Endothelial cell of umbilical vein (primary cell): ENCODE measurements at regions not wholly inside any gene's neighbourhood (a gene's known extent, or its start where the extent isn't known, plus 50 kb on each side); places are given as distances from the start of the nearest gene placed in this dataset.

Experiments
- CTCF ChIP-seq, 2 donors: IDR thresholded peaks; 1 replicate in 1 of 2; 2 replicates in 1 of 2; pipeline ENCODE4 v1.5.1; 2011; ENCODE audit warnings: low read length in 2 of 2, mild to moderate bottlenecking in 2 of 2, moderate library complexity in 2 of 2, control low read depth in 1 of 2, inconsistent platforms in 1 of 2, low read depth in 1 of 2; ENCODE audit not compliant: insufficient read depth in 1 of 2; ENCODE audit errors: extremely low read depth in 1 of 2
- EZH2 ChIP-seq: IDR thresholded peaks from 2 replicates; pipeline ENCODE4 v1.6.1; 2012; ENCODE audit warnings: borderline replicate concordance, low read depth, mild to moderate bottlenecking, moderate library complexity, low read length, inconsistent platforms; ENCODE audit not compliant: severe bottlenecking
- GATA2 ChIP-seq: IDR thresholded peaks from 2 replicates; pipeline ENCODE4 v1.7.0; 2011; ENCODE audit warnings: low read depth, mild to moderate bottlenecking, moderate library complexity, mixed read lengths, low read length; ENCODE audit not compliant: insufficient read length, insufficient read depth
- JUN ChIP-seq: IDR thresholded peaks from 2 replicates; pipeline ENCODE4 v1.6.1; 2011; ENCODE audit warnings: borderline replicate concordance, low read depth; ENCODE audit not compliant: insufficient read length, insufficient read depth
- MYC ChIP-seq: IDR thresholded peaks from one replicate; pipeline ENCODE4 v1.6.1; 2011; ENCODE audit warnings: mild to moderate bottlenecking, low read depth, low read length
- POLR2A ChIP-seq: IDR thresholded peaks from 2 replicates; pipeline ENCODE4 v1.6.1; 2012; ENCODE audit warnings: low read depth, mild to moderate bottlenecking, control low read depth, low read length
- POLR2AphosphoS5 ChIP-seq: IDR thresholded peaks from 2 replicates; pipeline ENCODE4 v1.6.1; 2012; ENCODE audit warnings: low read depth, mild to moderate bottlenecking, control low read depth, low read length, moderate library complexity; ENCODE audit not compliant: insufficient read depth
- TF ChIP-seq, protein P1 (sequence below): IDR thresholded peaks from 2 replicates; pipeline ENCODE4 v1.6.1; 2011; ENCODE audit not compliant: insufficient read depth, insufficient read length

- TF ChIP-seq EZH2 (no peak), CTCF (IDR thresholded peaks at IDR 0.05; ENCODE audit: extremely low read depth in 1 of 2, insufficient read depth in 1 of 2, low read depth in 1 of 2, low read length in 2 of 2) (no peak), POLR2A (no peak), GATA2 (no peak), POLR2AphosphoS5 (no peak), MYC (no peak), JUN (no peak)
- TF ChIP-seq, protein P1, sequence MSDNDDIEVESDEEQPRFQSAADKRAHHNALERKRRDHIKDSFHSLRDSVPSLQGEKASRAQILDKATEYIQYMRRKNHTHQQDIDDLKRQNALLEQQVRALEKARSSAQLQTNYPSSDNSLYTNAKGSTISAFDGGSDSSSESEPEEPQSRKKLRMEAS, result no peak
Observed at GRCh38 chr7:106415433-106415832, 130.7 kb upstream of the NAMPT start.
